ENCODE measurements at regions not wholly inside any gene's neighbourhood (a gene's known extent, or its start where the extent isn't known, plus 50 kb on each side); places are given as distances from the start of the nearest gene placed in this dataset.
"Not testable (repeated sequence)": the region's sequence is repeated elsewhere in the genome, so short reads cannot be mapped to it uniquely, and the experiment has no call there.

DNA sequence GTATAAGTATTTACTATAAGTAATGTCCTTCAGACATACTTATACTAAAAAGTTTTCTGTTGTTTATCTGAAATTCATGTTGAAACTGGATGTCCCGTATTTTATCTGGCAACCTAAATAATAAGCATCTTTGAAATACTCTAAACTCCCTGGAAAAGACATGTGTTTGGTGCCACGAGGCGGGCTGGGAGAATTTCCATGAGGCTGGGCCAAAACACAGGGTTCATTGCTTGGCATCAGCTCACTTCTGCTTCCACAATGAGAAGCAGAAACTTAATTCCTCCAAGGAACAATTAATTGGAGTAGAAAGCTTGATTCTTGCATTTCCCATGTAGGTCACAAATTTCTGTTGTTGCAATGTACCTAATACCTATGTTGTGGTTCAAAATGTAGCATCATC lies 110.2 kb downstream of the PSMG1 start:
- Histone ChIP-seq H3K9me3 (no peaks in the 10 kb centered on the region), H3K27me3 (no peaks in the 10 kb centered on the region), H3K4me1 (no peaks in the 10 kb centered on the region), H3K36me3 (no peaks in the 10 kb centered on the region), H3K4me3 (no peak overlapping the region), H3K27ac (peak overlapping the region in 2 of 4 donors; percentile 27 to 48)
- no peak for DNase-seq
- 52 to 87% methylated on average over 3 of the region's 3 CpGs for WGBS, 2 donors (ENCODE audit: low coverage in 1 of 2)
- TF ChIP-seq CTCF (IDR thresholded peaks at IDR 0.05) = no peak
- no peak for TF ChIP-seq POLR2A (IDR thresholded peaks at IDR 0.05)
- no peak for TF ChIP-seq POLR2AphosphoS5 (IDR thresholded peaks at IDR 0.05)
- no peak for TF ChIP-seq EP300 (IDR thresholded peaks at IDR 0.05; ENCODE audit: low read depth)
- in situ Hi-C loops (cut with MboI; ENCODE audit: low pct_ligation_motif_present in 1 of 4, low pct_unique_long_range_greater_than_20kb in 1 of 4, low sequenced_read_pairs in 3 of 4) (no loop called here), intact Hi-C loops (cut with DNase I; ENCODE audit: low total_unique reads) (no loop called here)

GRCh38 chr21:39072468-39072867 lies 110.8 kb downstream of the PSMG1 start:
- H3K4me3 ChIP-seq = no peak overlapping the region
- H3K4me1 ChIP-seq = peaks cover 0 to under 1% (median 0%) of the 10 kb centered on the region in 4 donors
- no peak for TF ChIP-seq EP300 (IDR thresholded peaks at IDR 0.05; ENCODE audit: low read depth)
- TF ChIP-seq POLR2A (IDR thresholded peaks at IDR 0.05) = no peak
- no peak for TF ChIP-seq POLR2AphosphoS5 (IDR thresholded peaks at IDR 0.05)
- TF ChIP-seq CTCF (IDR thresholded peaks at IDR 0.05) = no peak
- H3K9me3 ChIP-seq = no peaks in the 10 kb centered on the region
- H3K27me3 ChIP-seq = no peaks in the 10 kb centered on the region
- in situ Hi-C loops (cut with MboI; ENCODE audit: low pct_ligation_motif_present in 1 of 4, low pct_unique_long_range_greater_than_20kb in 1 of 4, low sequenced_read_pairs in 3 of 4) (no loop called here), intact Hi-C loops (cut with DNase I; ENCODE audit: low total_unique reads) (no loop called here)
- 74 to 95% methylated on average over 2 of the region's 2 CpGs for WGBS, 2 donors (ENCODE audit: low coverage in 1 of 2)
- no peaks in the 10 kb centered on the region for H3K36me3 ChIP-seq
- DNase-seq = no peak
- peak overlapping the region; percentile 23 to 51 (median 46) for H3K27ac ChIP-seq

- H3K27me3 ChIP-seq = no peaks in the 10 kb centered on the region
- peak overlapping the region; percentile 23 to 51 (median 46) for H3K27ac ChIP-seq
- intact Hi-C loops (cut with DNase I; ENCODE audit: low total_unique reads) = no loop called here
- no peaks in the 10 kb centered on the region for H3K36me3 ChIP-seq
- no peaks in the 10 kb centered on the region for H3K9me3 ChIP-seq
- in situ Hi-C loops (cut with MboI; ENCODE audit: low pct_ligation_motif_present in 1 of 4, low pct_unique_long_range_greater_than_20kb in 1 of 4, low sequenced_read_pairs in 3 of 4) = no loop called here
- no peak for TF ChIP-seq POLR2AphosphoS5 (IDR thresholded peaks at IDR 0.05)
- no peak for TF ChIP-seq EP300 (IDR thresholded peaks at IDR 0.05; ENCODE audit: low read depth)
- no peak for TF ChIP-seq CTCF (IDR thresholded peaks at IDR 0.05)
- TF ChIP-seq POLR2A (IDR thresholded peaks at IDR 0.05) = no peak
- peaks cover 0 to 6% (median 0%) of the 10 kb centered on the region in 4 donors for H3K4me1 ChIP-seq
- no peak for DNase-seq
- WGBS, 2 donors (ENCODE audit: low coverage in 1 of 2) = 56 to 65% methylated on average over 4 of the region's 4 CpGs
- H3K4me3 ChIP-seq = no peak overlapping the region
These were observed 111.5 kb downstream of the PSMG1 start for GRCh38 chr21:39071623-39072214.

- DNase-seq; H3K27me3 ChIP-seq; H3K36me3 ChIP-seq; H3K4me3 ChIP-seq; H3K4me1 ChIP-seq; in situ Hi-C loops (cut with MboI; ENCODE audit: low pct_ligation_motif_present in 1 of 4, low pct_unique_long_range_greater_than_20kb in 1 of 4, low sequenced_read_pairs in 3 of 4); H3K27ac ChIP-seq; H3K9me3 ChIP-seq; intact Hi-C loops (cut with DNase I; ENCODE audit: low total_unique reads): not testable (repeated sequence)
- WGBS, 2 donors (ENCODE audit: low coverage in 1 of 2) = 67 to 86% methylated on average over 2 to 3 of the region's 3 CpGs
These were observed 113.4 kb downstream of the PSMG1 start for GRCh38 chr21:39069856-39070255.
